ENCODE measurements at regions not wholly inside any gene's neighbourhood (a gene's known extent, or its start where the extent isn't known, plus 50 kb on each side); places are given as distances from the start of the nearest gene placed in this dataset.

GRCh38 chr6:150739711-150740349, 125.7 kb upstream of the MTHFD1L start:
- Histone ChIP-seq H3K9ac (ENCODE audit: low read depth, low read length, poor library complexity, severe bottlenecking) (no peak overlapping the region), H4K20me1 (ENCODE audit: insufficient read depth, low read length, poor library complexity, severe bottlenecking) (peaks cover 14% of the 10 kb centered on the region), H3K4me3 (ENCODE audit: low read length, poor library complexity, severe bottlenecking) (no peak overlapping the region), H3K9me3 (ENCODE audit: insufficient read depth, low read depth, low read length) (no peaks in the 10 kb centered on the region), H3K9me2 (replicated peaks; ENCODE audit: low read depth, low read length) (no peaks in the 10 kb centered on the region), H3K79me2 (ENCODE audit: insufficient read depth, low read length) (peaks cover 82% of the 10 kb centered on the region), H2AFZ (ENCODE audit: low read length) (no peak overlapping the region), H3K27me3 (ENCODE audit: insufficient read depth, low read length, poor library complexity, severe bottlenecking) (no peaks in the 10 kb centered on the region), H3F3A (ENCODE audit: low read depth) (no peaks in the 10 kb centered on the region; the same call in 1 of the 2 replicates), H3K4me2 (ENCODE audit: low read depth, low read length, poor library complexity, severe bottlenecking) (no peak overlapping the region), H3K4me1 (ENCODE audit: insufficient read depth, low read length, poor library complexity, severe bottlenecking) (peaks cover 6% of the 10 kb centered on the region), H3K36me3 (ENCODE audit: insufficient read depth, low read length) (peaks cover 24% of the 10 kb centered on the region; the same call in 1 of the 2 replicates)
- TF ChIP-seq EZH2phosphoT487 (IDR thresholded peaks at IDR 0.05; ENCODE audit: borderline replicate concordance) (no peak), CTCF (conservative IDR thresholded peaks at IDR 0.05; ENCODE audit: low read length) (no peak)

- H3K4me1 ChIP-seq (ENCODE audit: insufficient read depth, low read length, poor library complexity, severe bottlenecking): peaks cover 3% of the 10 kb centered on the region
- H3K27me3 ChIP-seq (ENCODE audit: insufficient read depth, low read length, poor library complexity, severe bottlenecking): no peaks in the 10 kb centered on the region
- H3K9me3 ChIP-seq (ENCODE audit: insufficient read depth, low read depth, low read length): no peaks in the 10 kb centered on the region
- no peak overlapping the region for H3K4me3 ChIP-seq (ENCODE audit: low read length, poor library complexity, severe bottlenecking)
- peaks cover 84% of the 10 kb centered on the region for H3K79me2 ChIP-seq (ENCODE audit: insufficient read depth, low read length)
- H3F3A ChIP-seq (ENCODE audit: low read depth): no peaks in the 10 kb centered on the region; the same call in 1 of the 2 replicates
- H3K36me3 ChIP-seq (ENCODE audit: insufficient read depth, low read length): peaks cover 21% of the 10 kb centered on the region; the same call in 1 of the 2 replicates
- H3K9me2 ChIP-seq (replicated peaks; ENCODE audit: low read depth, low read length): no peaks in the 10 kb centered on the region
- H4K20me1 ChIP-seq (ENCODE audit: insufficient read depth, low read length, poor library complexity, severe bottlenecking): peaks cover 12% of the 10 kb centered on the region
- no peak overlapping the region for H3K4me2 ChIP-seq (ENCODE audit: low read depth, low read length, poor library complexity, severe bottlenecking)
- TF ChIP-seq CTCF (conservative IDR thresholded peaks at IDR 0.05; ENCODE audit: low read length) (no peak), EZH2phosphoT487 (IDR thresholded peaks at IDR 0.05; ENCODE audit: borderline replicate concordance) (no peak)
- H2AFZ ChIP-seq (ENCODE audit: low read length): no peak overlapping the region
- no peak overlapping the region for H3K9ac ChIP-seq (ENCODE audit: low read depth, low read length, poor library complexity, severe bottlenecking)
Observed at GRCh38 chr6:150740453-150740852, 125.0 kb upstream of the MTHFD1L start.

- H3K4me1 ChIP-seq (ENCODE audit: insufficient read depth, low read length, poor library complexity, severe bottlenecking): no peaks in the 10 kb centered on the region
- peak; percentile 80 for TF ChIP-seq CTCF (conservative IDR thresholded peaks at IDR 0.05; ENCODE audit: low read length)
- TF ChIP-seq EZH2phosphoT487 (IDR thresholded peaks at IDR 0.05; ENCODE audit: borderline replicate concordance): no peak
- no peaks in the 10 kb centered on the region for H3K9me3 ChIP-seq (ENCODE audit: insufficient read depth, low read depth, low read length)
- H3K9me2 ChIP-seq (replicated peaks; ENCODE audit: low read depth, low read length): no peaks in the 10 kb centered on the region
- peaks cover 12% of the 10 kb centered on the region for H4K20me1 ChIP-seq (ENCODE audit: insufficient read depth, low read length, poor library complexity, severe bottlenecking)
- H3K79me2 ChIP-seq (ENCODE audit: insufficient read depth, low read length): peaks cover 82% of the 10 kb centered on the region
- no peak overlapping the region for H3K4me3 ChIP-seq (ENCODE audit: low read length, poor library complexity, severe bottlenecking)
- peaks cover 13% of the 10 kb centered on the region; the same call in 1 of the 2 replicates for H3K36me3 ChIP-seq (ENCODE audit: insufficient read depth, low read length)
- no peak overlapping the region for H2AFZ ChIP-seq (ENCODE audit: low read length)
- no peaks in the 10 kb centered on the region for H3F3A ChIP-seq (ENCODE audit: low read depth)
- H3K4me2 ChIP-seq (ENCODE audit: low read depth, low read length, poor library complexity, severe bottlenecking): no peak overlapping the region
- no peak overlapping the region for H3K9ac ChIP-seq (ENCODE audit: low read depth, low read length, poor library complexity, severe bottlenecking)
- no peaks in the 10 kb centered on the region for H3K27me3 ChIP-seq (ENCODE audit: insufficient read depth, low read length, poor library complexity, severe bottlenecking)
Observed at GRCh38 chr6:150741633-150742200, 123.8 kb upstream of the MTHFD1L start.

All from Loucy (cell line).